HG03060 (cell line): ENCODE measurements at regions not wholly inside any gene's neighbourhood (a gene's known extent, or its start where the extent isn't known, plus 50 kb on each side); places are given as distances from the start of the nearest gene placed in this dataset.

ENCODE experiments used
- ATAC-seq: cut with Tn5 transposase; IDR thresholded peaks from one replicate; pipeline ENCODE4 v1.9.1; 2021; ENCODE audit warnings: low read depth, moderate number of reproducible peaks; ENCODE audit not compliant: unreplicated experiment

- no peak for ATAC-seq
Observed at GRCh38 chr2:151157000-151157735, 104.5 kb downstream of the RBM43 start.

GRCh38 chr2:151156431-151156830 lies 105.2 kb downstream of the RBM43 start:
- no peak for ATAC-seq

- no peak for ATAC-seq
Observed at GRCh38 chr2:151153601-151154000, 108.1 kb downstream of the RBM43 start.

- ATAC-seq = no peak
Observed at GRCh38 chr2:151150331-151151320, 111.0 kb downstream of the RBM43 start.

GRCh38 chr2:151138507-151138906 lies 123.2 kb downstream of the RBM43 start:
- no peak for ATAC-seq

GRCh38 chr2:151137526-151137925 lies 124.1 kb downstream of the RBM43 start:
- ATAC-seq = no peak

- ATAC-seq = no peak
Observed at GRCh38 chr2:151120011-151120410, 141.7 kb downstream of the RBM43 start.

GRCh38 chr2:151119374-151119773 lies 142.3 kb downstream of the RBM43 start:
- ATAC-seq = no peak

- ATAC-seq = no peak
Observed at GRCh38 chr2:151118269-151118668, 143.4 kb downstream of the RBM43 start.

- no peak for ATAC-seq
Observed at GRCh38 chr2:151114874-151115273, 146.8 kb downstream of the RBM43 start.

- ATAC-seq = no peak
Observed at GRCh38 chr2:151113318-151113717, 148.3 kb downstream of the RBM43 start.

- ATAC-seq = no peak
Observed at GRCh38 chr2:151111599-151112278, 149.9 kb downstream of the RBM43 start.

- ATAC-seq = no peak
Observed at GRCh38 chr2:151106805-151107506, 154.7 kb downstream of the RBM43 start.

GRCh38 chr2:151103551-151103950 lies 158.1 kb downstream of the RBM43 start:
- ATAC-seq = no peak

- ATAC-seq = no peak
Observed at GRCh38 chr2:151102226-151102625, 159.4 kb downstream of the RBM43 start.

GRCh38 chr2:151098841-151099240 lies 162.8 kb downstream of the RBM43 start:
- no peak for ATAC-seq

- no peak for ATAC-seq
Observed at GRCh38 chr2:151097895-151098294, 163.8 kb downstream of the RBM43 start.

- no peak for ATAC-seq
Observed at GRCh38 chr2:151097128-151097527, 164.5 kb downstream of the RBM43 start.

- no peak for ATAC-seq
Observed at GRCh38 chr2:151096235-151096634, 165.4 kb downstream of the RBM43 start.

- ATAC-seq = no peak
Observed at GRCh38 chr2:151095463-151095862, 166.2 kb downstream of the RBM43 start.
